GM18858 (cell line): ENCODE measurements at regions not wholly inside any gene's neighbourhood (a gene's known extent, or its start where the extent isn't known, plus 50 kb on each side); places are given as distances from the start of the nearest gene placed in this dataset.
"Not testable (repeated sequence)": the region's sequence is repeated elsewhere in the genome, so short reads cannot be mapped to it uniquely, and the experiment has no call there.

Experiments
- ATAC-seq: cut with Tn5 transposase; IDR thresholded peaks from one replicate; pipeline ENCODE4 v1.9.1; 2021; ENCODE audit not compliant: unreplicated experiment

DNA sequence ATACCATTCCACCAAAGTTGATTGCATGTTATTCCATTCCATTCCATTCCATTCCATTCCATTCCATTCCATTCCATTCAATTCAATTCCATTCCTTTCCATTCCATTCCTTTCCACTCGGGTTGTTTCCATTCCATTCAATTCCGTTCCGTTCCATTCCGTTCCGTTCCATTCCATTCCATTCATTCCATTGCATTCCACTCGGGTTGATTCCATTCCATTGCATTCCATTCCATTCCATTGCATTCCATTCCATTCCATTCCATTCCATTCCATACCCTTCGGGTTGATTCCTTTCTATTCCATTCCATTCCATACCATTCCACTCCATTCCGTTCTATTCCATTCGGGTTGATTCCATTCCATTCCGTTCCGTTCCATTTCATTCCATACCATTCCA lies 166.9 kb downstream of the CWH43 start:
- peak; percentile 20 for ATAC-seq

DNA sequence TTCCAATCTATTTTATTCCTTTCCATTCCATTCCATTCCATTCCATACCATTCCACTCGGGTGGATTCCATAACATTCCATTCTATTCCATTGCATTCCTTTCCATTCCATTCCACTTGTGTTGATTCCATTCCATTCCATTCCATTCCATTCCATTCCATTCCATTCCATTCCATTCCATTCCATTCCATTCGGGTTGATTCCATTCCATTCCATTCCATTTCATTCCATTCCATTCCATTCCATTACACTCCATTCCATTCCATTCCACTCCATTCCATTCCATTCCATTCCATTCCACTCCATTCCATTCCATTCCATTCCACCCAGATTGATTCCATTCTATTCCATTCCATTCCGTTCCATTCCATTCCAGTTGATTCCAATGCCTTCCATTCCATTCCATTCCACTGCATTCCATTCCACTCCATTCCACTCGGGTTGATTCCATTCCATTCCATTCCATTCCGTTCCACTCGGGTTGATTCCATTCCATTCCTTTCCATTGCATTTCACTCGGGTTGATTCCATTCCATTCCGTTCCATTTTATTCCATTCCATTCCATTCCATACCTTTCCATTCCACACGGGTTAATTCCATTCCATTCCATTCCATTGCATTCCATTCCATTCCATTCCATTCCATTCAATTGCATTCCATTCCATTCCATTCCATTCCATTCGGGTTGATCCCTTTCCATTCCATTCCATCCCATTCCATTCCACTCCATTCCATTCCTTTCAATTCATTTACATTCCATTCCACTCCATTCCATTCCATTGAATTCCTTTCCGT lies 168.4 kb downstream of the CWH43 start:
- peak; percentile 50 for ATAC-seq

DNA sequence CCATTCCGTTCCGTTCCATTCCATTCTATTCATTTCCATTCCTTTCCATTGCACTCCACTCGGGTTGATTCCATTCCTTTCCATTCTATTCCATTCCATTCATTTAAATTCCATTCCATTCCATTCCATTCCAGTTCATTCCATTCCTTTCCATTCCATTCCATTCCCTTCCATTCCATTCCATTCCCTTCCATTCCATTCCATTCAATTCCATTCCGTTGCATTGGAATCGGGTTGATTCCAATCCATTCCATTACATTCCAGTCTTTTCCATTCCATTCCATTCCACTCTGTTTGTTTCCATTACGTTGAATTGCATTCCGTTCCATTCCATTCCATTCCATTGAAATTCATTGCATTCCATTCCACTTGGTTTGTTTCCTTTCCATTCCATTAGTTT lies 169.2 kb downstream of the CWH43 start:
- ATAC-seq = not testable (repeated sequence)

DNA sequence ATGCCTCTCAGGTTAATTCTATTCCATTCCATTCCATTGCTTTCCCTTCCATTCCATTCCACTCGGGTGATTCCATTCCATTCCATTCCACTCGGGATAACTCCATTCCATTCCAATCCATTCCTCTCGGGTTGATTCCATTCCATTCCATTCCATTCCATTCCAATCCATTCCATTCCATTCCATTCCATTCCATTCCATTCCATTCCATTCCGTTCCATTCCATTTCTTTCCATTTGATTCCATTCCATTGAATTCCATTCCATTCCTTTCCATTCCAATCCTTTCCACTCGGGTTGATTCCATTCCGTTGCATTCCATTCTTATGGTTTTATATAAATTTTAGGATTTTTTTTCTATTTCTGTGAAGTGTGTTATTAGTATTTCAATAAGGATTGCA lies 170.2 kb downstream of the CWH43 start:
- ATAC-seq = not testable (repeated sequence)

DNA sequence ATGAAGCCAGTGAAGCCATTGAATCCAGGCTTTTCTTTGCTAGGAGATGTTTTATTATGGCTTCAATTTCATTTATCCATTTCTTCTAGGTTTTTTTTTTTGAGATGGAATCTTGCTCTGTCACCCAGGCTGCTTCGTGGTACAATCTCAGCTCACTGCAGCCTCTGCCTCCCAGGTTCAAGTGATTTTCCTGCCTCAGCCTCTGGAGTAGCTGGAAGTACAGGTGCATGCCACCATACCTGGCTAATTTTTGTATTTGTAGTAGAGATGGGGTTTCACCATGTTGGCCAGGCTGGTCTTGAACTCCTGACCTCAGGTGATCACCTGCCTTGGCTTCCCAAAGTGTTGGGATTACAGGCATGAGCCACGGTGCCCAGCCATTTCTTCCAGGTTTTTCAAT lies 171.6 kb downstream of the CWH43 start:
- not testable (repeated sequence) for ATAC-seq

DNA sequence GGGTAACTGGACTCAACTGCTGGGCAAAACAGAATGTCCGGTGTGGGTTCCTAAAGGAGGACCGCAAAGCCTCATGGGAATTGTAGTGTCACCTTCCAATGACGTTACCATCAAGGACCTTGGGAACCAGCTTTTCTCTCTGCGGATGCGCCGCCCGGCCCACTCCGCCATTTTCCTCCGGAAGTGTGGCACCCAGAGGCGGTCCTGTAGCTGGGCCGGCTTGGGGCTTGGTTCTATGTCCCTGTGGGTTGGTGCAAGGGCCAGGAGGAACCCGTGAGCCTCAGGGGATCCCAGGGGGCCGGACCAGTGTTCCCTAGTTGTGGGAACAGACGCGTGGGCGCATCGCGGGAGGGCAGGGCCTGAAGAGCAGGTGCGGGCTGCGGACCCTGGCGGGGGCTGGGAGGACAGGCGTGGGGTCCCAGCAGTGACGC lies 175.1 kb downstream of the CWH43 start:
- not testable (repeated sequence) for ATAC-seq

DNA sequence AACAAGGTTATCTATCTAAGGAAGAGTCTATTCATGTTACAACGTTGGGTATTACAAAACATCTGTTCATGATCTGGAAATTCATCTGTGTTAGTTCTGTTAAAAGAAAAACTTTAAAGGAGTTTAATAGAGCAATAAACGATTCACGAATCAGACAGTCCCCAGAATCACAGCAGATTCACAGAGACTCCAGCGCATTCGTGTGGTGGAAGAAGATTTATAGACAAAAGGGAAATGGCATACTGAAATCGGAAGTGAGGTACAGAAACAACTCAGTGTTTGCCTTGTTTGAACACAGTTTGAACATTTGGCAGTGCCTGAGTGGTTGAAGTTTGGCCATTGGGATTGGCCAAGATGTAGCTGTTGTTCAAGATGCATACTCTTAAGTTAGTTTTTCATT lies 178.8 kb downstream of the CWH43 start:
- ATAC-seq = not testable (repeated sequence)

DNA sequence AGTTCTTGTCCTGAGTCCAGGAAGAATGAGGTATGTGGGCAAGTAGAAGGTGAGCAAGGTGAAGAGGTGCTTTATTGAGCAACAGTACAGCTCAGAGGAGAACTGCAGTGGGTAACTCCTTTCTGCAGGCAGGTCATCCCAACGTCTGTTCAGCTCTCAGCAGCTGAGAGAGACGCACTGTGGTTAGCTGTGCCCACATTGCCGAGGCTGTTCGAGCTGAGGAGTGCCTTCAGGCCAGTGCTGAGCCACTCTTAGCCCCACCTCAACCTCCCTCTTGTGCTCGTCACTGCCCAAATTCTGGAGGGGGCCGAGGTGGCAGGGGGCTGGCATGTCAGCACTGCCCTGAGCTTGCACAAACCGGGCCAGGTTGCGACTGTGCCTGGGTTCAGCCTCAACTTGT lies 191.8 kb downstream of the CWH43 start:
- not testable (repeated sequence) for ATAC-seq

DNA sequence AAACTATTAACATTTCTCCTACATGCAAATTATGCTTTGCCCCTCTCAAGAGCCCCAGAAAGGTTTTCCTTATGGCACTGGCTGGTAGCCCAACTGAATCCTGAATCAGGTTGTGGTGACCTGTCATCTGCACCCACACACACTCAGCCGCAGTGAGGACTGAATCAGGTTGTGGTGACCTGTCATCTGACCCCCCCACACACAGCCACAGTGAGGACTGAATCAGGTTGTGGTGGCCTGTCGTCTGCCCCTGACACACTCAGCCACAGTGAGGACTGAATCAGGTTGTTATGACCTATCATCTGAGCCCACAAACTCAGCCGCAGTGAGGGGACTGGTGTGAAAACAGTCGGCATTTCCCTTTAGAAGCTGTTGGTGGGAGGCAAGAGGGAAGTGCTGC lies 195.0 kb downstream of the CWH43 start:
- ATAC-seq = not testable (repeated sequence)

DNA sequence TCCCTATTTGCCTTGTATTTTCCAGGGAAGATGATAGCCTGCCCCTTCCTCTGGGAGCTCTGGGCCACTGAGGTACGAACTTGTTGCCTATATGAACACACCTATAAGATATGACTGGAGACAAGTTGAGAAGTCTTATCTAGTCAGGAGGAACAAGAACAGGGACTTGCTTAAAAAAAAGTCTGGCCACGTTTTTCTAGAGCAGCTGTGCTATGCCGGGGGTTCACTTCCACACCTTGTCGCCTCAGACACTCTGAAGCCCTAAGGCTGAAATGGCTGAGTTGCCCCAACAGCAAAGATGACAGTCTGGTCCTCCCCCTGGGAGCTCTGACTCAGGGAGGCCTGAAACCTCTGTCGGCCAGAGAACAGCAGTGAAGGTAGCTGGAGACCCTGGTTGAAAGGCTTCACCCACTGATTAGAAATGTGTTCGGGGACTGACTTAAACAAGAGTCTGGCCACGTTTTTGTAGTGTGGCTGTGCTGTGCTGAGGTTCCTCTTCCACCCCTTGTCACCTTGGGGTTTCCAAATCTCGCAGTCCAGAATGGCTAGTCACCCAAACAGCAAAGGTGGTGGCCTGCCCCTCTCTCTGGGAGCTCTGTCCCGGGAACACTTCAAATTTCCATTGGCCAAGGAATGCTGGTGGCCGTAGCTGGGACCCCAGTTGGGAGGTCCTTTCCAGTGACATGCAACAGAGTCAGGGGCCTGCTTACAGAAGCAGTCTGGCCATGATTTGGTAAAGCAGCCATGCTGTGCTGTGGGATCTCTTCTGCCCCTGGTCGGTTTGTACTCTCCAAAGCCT lies 225.5 kb downstream of the CWH43 start:
- ATAC-seq = not testable (repeated sequence)

DNA sequence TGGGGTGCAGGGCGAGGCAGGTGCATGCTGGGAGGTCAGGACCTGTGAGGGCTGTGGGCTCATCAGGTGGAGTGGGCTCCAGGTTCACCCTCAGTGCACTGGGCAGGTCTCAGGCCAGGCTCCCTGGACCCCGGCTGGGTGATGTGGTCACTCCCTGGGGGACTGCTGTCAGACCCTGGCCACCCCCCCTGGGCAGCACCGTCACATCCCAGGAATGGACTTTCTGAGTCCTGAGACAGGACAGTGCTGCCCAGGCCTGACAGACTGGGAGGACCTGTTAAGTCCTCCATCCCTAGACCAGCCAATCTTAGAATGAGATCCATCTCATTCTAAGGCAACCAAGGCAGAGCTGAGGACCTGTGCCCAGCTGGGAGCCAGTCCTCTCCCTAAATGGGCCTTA lies 227.2 kb downstream of the CWH43 start:
- ATAC-seq = not testable (repeated sequence)

DNA sequence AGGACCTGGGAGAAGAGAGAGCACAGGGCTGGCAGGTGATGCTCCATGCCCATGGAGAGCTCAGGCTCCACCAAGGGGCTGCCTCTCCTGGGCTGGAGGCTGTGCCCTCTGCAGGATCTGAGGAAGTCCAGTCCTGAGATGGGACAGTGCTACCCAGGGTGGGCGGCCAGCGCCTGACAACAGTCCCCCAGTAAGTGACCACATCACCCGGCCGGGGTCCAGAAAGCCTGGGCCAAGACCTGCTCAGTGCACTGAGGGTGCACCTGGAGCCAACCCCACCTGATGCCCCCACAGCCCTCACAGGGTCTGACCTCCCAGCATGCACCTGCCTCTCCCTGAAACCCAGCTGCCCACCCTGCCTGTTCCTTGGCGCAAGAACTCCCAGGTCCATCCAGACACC lies 227.7 kb downstream of the CWH43 start:
- not testable (repeated sequence) for ATAC-seq

DNA sequence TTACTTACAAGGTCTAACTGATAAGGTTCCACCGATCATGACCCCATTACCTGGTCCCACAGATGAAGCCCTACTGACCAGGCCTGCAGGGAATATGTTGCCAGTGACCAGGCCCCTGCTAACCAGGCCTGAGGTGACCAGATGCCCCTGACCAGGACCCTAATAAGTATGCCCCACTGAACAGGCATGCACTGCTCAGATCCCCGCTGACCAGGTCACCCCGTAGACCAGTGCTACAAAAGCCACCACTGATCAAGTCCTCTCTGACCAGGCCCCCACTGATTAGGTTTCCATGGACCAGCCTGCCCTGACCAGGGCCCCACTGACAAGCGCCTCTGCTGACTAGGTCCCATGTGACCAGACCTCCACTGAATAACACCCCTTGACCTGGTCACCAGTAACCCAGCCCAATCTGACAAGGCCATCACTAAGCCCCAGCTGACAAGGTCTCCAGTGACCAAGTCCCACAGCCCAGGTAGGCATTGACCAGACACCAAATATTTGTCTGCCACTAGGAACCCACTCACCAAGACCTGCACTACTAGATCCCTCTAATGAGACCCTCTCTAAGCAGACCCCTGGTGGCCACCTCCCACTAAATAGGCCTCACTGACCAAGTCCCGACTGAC lies 228.5 kb downstream of the CWH43 start:
- ATAC-seq = not testable (repeated sequence)

DNA sequence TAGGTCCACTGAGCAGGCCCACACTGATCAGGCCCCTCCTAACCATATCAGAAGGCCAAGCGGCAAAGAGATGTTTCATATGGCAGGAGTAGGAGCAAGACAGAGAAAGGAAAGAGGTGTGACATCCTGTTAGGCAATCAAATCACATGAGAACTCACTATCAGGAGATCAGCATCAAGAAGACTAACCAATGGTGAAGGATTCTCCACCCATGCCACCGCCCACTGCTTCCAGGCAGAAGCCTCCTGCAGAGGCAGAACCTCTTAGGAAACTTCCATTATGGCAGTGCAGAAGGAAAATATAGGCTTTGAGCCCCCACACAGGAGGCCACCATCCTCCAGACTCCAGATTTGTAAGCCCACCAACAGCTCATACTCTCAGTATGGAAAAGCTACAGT lies 229.0 kb downstream of the CWH43 start:
- ATAC-seq = not testable (repeated sequence)

DNA sequence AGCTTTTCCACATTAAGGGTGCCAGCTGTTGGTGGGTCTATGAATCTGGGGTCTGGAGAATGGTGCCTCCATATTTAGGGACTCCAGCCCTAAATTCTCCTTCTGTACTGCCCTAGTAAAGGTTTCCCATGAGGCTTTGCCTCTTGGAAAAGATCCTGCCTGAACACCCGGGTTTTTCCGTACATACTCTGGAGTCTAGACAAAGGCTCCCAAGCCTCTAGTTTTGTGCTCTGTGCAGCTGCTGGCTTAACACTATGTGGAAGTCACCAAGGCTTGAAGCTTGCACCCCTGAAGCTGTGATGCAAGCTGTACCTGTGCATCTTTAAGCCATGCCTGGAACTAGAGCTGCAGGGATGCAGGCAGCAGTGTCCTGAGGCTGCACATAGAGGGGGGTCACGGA lies 230.5 kb downstream of the CWH43 start:
- not testable (repeated sequence) for ATAC-seq

DNA sequence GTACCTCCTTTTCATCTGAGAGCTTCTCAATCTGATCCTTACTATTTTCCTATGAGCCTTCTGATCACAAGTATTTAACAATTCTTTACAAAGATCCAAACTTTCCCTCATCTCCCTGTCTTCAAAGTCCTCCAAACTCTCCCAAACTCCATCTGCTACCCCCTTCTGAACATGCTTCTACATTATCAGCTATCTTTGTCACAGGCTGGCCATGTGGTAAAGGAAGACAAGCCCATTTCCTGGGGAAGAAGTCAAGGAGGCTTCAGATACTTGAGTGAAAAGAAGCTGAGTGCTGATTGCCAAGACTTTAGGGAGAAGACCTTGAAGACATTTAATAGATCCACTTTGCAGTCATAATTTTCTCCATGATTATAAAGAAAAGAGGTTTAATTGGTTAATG lies 231.4 kb downstream of the CWH43 start:
- ATAC-seq = no peak

DNA sequence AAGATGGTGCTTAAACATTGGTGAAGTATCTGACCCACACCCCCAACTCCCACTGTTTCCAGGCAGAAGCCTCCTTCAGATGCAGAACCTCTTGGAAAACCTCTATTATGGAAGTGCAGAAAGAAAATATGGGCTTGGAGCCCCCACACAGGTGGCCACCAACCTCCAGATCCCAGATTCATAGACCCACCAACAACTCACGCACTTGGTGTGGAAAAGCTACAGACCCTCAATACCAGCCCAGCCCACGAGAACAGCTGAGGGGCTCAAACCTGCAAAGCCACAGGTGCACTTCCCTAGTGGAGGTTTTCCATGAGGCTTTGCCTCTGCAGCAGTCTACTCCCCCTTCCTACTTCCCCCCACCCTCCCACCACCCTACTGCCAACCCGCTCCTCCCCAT lies 232.0 kb downstream of the CWH43 start:
- ATAC-seq = not testable (repeated sequence)

DNA sequence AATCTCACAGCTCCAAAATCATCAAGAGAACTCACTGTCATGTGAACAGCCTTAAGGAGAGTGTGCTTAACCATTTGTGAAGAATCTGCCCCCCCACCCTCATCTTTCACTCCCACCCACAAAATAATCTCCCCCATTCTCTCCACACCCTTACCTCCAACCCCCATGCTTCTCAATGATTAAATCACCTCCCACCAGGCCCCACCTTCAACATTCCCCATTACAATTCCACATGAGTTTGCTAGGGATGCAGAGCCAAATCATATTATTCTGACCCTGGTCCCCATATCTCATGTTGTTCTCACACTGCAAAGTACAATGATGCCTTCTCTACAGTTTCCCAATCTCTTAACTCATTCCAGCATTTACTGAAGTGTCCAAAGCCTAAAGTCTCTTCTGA lies 232.9 kb downstream of the CWH43 start:
- ATAC-seq = not testable (repeated sequence)

DNA sequence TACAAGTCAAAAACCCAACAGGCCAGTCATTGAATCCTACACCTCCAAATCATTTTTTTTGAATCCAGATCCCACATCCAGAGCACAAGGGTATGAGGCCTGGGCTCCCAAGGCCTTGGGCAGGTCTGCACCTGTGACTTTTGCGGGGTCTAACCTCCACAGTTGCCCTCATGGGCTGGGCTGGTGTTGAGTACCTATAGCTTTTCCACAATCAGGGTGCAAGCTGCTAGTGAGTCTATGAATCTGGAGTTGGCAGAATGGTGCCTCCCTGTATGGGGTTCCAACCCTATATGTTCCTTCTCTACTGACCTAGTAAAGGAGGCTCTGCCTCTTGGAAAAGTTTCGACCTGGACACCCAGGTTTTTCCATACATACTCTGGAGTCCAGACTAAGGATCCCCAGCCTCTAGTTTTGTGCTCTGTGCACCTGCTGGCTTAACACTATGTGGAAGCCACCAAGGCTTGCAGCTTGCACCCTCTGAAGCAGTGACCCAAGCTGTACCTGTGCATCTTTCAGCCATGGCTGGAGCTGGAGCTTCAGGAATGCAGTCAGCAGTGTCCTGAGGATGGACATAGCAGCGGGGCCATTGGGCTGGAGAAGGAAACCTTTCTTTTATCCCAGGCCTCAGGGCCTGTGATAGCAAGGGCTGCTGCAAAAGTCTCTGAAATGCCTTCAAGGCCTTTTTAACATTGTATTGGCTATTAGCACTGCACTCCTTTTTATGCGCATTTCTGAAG lies 233.6 kb downstream of the CWH43 start:
- not testable (repeated sequence) for ATAC-seq

DNA sequence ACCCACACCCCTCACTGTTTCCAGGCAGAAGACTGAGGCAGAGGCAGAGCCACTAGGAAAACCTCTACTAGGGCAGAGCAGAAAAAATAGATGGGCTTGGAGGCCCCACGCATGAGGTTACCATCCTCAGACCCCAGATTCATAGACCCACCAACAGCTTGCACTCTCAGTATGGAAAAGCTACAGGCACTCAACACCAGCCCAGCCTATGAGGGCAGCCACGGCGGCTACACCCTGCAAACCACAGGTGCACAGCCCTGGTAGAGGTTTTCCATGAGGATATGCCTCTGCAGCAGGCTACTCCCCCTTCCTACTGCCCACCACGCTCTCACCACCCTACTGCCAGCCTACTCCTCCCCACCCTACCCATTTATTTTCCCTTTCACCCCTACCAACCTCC lies 235.1 kb downstream of the CWH43 start:
- ATAC-seq = no peak

DNA sequence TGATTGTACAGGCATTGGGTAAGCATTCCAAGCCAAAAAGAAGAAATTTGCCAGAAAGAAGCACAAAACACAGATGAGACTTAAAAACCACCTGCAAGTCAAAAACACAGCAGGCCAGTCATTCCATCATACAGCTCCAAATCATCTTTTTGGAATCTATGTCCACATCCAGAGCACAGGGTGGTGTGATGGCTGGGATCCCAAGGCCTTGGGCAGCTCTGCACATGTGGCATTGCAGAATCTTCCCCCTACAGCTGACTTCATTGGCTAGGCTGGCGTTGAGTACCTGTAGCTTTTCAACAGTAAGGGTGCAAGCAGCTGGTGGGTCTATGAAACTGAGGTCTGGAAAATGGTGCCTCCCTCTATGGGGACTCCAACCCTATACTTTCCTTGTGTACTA lies 236.7 kb downstream of the CWH43 start:
- not testable (repeated sequence) for ATAC-seq
